ENCODE measurements at regions not wholly inside any gene's neighbourhood (a gene's known extent, or its start where the extent isn't known, plus 50 kb on each side); places are given as distances from the start of the nearest gene placed in this dataset.

DNA sequence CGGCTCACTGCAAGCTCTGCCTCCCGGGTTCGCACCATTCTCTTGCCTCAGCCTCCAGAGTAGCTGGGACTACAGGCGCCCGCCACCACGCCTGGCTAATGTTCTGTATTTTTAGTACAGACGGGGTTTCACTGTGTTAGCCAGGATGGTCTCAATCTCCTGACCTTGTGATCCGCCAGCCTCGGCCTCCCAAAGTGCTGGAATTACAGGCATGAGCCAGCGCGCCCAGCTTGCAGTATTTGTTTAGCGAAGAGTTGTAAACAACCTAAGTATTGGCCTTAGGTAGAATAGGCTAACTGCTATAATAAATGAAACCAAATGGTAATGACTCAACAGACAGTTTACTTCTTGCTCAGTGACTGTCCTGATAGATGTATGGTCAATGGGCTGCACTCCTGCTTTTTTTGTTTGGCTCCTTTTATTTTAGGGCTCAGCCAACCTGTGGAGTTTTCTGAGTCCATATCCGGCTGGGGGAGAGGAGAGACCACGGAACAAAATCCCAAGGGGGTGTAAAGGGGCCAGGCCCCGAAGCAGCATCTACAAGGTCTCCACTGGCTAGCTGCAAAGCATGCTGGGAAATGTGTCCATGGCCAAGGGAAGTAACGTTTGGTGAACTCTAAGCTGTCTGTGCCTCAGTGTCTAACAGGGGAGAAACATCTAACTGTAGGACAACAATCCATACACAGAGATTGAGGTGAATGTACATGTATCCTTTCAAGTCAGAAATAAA is 841.0 kb upstream of the ID2 start:
- TF ChIP-seq EZH2 (IDR thresholded peaks at IDR 0.05; ENCODE audit: insufficient read depth, poor library complexity, severe bottlenecking) (no peak), EZH2phosphoT487 (IDR thresholded peaks at IDR 0.05; ENCODE audit: insufficient read depth, low read depth) (no peak)

All from GM23248 (cell line).